ENCODE measurements at regions not wholly inside any gene's neighbourhood (a gene's known extent, or its start where the extent isn't known, plus 50 kb on each side); places are given as distances from the start of the nearest gene placed in this dataset.

GRCh38 chr10:42149027-42149700 is 489.2 kb downstream of the ZNF33B start:
- no peak for TF ChIP-seq EZH2 (IDR thresholded peaks at IDR 0.05; ENCODE audit: insufficient read depth, poor library complexity, severe bottlenecking)
- TF ChIP-seq EZH2phosphoT487 (IDR thresholded peaks at IDR 0.05; ENCODE audit: insufficient read depth, low read depth): no peak

Data from GM23248 (cell line).